PC-9 (cell line): ENCODE measurements at regions not wholly inside any gene's neighbourhood (a gene's known extent, or its start where the extent isn't known, plus 50 kb on each side); places are given as distances from the start of the nearest gene placed in this dataset.

ENCODE experiments used
- CTCF ChIP-seq: fragments of 200-600 bp; sonication (generic); conservative IDR thresholded peaks from 2 replicates; pipeline ENCODE4 v1.6.1; 2017; ENCODE audit warnings: mixed run types, antibody characterized with exemption, mild to moderate bottlenecking, moderate library complexity
- EZH2 ChIP-seq: fragments of 200-600 bp; sonication (generic); IDR thresholded peaks from 2 replicates; pipeline ENCODE4 v1.8.0; 2017; ENCODE audit warnings: antibody characterized with exemption, low read depth

GRCh38 chr1:90394247-90394646, 322.9 kb downstream of the BARHL2 start:
- TF ChIP-seq CTCF (no peak), EZH2 (no peak)
